ELF-1 (cell line): ENCODE measurements at regions not wholly inside any gene's neighbourhood (a gene's known extent, or its start where the extent isn't known, plus 50 kb on each side); places are given as distances from the start of the nearest gene placed in this dataset.
"Not testable (repeated sequence)": the region's sequence is repeated elsewhere in the genome, so short reads cannot be mapped to it uniquely, and the experiment has no call there.

Experiments
- DNase-seq: peaks from one replicate; pipeline ENCODE4 v3.0.0-alpha.2; 2016; ENCODE audit warnings: low read depth, low spot score

DNA sequence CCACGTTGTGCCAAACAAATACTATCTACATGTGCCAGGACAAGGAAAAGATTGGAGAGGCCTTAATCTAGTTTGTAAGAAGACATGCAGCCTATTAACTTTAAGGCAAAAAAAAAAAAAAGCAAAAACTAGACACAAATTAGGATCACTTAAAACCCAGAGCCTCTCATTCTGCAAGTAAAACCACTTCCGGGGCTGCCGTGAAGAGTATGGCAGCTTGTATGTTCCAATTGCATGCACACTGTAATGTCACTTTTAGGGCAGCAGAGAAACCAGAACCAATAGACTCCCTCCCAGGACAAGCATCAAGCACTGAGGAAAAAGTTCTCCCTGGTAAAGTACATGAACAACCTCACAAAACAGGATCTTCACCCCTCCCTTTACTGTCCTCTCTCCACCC lies 70.6 kb downstream of the RSL24D1 start:
- DNase-seq = no peak

DNA sequence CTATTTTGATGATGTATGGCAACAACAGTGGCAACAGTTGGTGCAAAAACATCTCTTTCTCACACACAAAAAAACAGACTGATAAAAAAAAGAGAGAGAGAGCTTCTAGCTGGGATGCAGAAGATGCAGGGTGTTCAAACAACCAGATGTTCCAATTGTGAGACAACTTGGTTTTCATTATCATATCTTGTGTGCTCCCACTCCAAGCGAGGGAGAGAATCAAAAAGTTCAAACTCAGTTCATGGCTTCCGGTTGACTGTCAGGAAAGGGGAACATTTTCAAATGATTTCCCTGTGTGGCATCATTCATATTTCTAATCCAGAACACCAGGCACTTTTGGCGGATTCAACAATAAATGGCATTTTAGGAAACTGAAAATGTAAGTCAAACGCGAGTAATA lies 72.1 kb downstream of the RSL24D1 start:
- DNase-seq = no peak

DNA sequence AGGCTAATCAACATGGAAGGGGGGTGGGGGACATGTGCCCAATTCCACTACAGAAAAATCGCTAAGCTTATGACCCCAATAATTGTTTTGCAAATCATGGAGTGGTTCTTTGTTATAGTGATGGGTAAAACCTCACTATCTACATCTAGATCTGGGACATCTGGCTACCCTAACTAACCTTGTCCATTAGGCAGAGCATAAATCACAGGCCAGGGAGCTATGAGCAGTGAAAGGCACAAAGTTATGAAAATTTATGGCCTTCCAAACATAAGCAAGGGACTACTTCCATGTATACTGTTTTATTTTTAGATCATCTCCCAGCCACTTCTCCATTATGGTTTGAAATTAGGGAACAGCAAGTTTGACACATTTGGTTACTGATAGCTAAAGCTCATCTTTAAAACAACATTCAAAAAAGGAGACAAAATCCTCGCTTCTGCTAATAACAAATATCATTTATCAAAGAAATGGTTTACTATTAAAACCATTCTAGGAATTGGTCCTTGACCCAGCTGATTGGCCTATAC lies 78.3 kb downstream of the RSL24D1 start:
- no peak for DNase-seq

GRCh38 chr15:55116636-55117035 lies 80.1 kb downstream of the RSL24D1 start:
- no peak for DNase-seq

GRCh38 chr15:55113736-55114135 lies 83.0 kb downstream of the RSL24D1 start:
- DNase-seq = peak; percentile 18

DNA sequence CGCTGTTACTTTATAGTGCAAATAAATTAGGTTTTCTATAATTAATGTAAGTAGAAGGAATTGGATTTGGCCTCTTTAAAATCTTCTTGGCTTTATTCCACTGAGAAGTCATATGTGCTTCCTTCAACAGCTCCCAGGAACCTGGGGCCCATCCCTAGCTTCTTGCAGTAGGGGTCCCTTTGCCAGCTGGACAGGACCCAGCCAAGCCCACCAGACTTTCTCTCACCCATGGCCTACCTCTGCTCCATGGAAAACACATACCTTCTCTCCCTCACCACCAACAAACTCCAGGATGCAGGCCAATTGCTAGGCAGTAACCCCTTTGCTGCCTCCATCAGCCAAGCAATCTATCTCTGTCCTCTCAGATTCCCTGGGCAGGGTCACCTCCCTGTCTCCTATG lies 84.0 kb downstream of the RSL24D1 start:
- DNase-seq = no peak

GRCh38 chr15:55110446-55110845 lies 86.3 kb downstream of the RSL24D1 start:
- DNase-seq = no peak

DNA sequence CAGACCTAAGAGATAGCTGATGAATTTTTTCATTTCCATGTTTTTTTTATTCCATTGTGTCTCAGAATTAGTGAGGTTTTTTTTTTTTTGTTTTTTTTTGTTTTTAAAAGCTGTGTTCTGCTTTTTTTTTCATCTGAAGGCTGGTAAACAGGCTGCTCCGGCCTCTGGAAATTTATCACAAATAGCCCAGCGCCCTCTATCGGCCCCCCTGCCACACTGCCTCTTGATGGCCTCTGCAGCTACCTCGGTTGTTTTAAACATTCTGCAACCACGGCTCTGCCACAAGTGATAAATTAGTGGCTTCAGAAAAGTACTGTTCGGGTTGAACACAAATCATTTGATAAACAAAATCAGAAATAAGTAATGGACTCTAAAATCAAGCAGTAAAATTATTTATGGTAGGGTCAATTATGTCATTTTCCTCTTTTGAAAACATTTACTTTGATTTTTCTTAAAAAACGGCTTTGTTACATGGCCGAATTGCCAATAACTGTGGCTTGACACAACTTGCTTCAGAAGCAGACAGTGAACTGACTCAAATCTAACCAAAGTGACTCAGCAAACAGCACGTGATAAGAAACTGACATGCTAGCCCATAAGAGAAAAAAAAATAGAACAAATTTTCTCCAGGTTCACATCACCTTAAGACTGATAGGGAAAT lies 87.8 kb downstream of the RSL24D1 start:
- peak; percentile 76 for DNase-seq

- no peak for DNase-seq
Measured at GRCh38 chr15:55108448-55108847, 88.3 kb downstream of the RSL24D1 start.

DNA sequence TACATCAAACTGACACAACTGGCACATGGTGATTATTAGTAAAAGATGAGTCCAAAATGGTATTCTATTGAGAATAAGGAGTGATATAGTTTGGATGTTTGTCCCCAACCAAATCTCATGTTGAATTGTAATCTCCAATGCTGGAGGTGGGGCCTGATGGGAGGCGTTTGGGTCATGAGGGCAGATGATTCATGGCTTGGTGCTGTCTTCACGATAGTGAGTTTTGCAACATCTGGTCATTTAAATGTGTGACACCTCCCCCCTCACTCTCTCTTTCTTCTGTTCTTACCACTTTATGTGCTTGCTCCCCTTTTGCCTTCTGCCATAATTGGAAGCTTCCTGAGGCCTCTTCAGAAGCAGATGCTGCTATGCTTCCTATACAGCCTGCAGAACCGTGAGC lies 90.6 kb downstream of the RSL24D1 start:
- no peak for DNase-seq

- DNase-seq = no peak
Measured at GRCh38 chr15:55094136-55094535, 102.6 kb downstream of the RSL24D1 start.

- no peak for DNase-seq
Measured at GRCh38 chr15:55088207-55088606, 108.5 kb downstream of the RSL24D1 start.

GRCh38 chr15:55084673-55085072 lies 112.1 kb downstream of the RSL24D1 start:
- DNase-seq = no peak

DNA sequence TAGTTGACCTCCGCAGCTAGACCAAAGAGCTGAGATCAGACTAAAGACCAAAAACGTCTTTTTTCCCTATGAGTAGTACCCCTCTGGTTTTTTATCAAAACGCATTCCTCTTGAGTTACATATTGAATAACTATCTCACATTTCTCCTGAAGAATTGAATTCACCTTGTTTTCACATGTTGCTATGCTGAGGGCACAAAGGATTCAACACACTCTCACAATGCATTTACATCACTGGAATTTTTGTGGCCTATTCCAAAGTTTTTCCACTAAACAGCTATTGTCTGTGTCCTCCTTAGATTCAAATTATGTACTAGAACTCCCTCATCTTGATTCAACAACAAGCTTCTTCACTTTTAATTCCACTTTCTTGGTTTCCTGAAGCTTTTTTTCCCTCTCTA lies 112.5 kb downstream of the RSL24D1 start:
- no peak for DNase-seq

DNA sequence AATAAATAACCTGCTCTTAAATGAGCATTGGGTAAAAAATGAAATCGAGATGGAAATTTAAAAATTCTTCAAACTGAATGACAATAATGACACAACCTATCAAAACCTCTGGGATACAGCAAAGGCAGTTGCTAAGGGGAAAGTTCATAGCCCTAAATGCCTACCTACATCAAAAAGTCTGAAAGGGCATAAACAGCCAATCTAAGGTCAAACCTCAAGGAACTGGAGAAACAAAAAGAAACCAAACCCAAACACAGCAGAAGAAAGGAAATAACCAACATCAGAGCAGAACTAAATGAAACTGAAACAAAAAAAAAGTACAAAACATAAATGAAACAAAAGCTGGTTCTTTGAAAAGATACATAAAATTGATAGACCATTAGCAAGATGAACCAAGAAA lies 119.7 kb downstream of the RSL24D1 start:
- not testable (repeated sequence) for DNase-seq

DNA sequence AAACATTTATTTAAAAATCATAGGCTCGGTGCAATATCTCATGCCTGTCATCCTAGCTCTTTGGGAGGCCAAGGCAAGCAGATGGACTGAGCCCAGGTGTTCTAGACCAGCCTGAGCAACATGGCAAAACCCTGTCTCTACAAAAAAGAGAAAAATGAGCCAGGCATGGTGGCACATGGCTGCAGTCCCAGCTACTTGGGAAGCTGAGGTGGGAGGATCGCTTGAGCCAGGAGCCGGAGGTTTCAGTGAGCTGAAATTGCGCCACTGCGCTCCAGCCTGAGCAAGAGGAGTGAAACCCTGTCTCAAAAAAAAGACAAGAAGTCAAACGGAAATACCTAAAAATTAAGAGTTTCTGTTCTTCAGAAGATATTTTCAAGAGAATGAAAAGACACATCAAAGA lies 122.3 kb downstream of the RSL24D1 start:
- DNase-seq = no peak

DNA sequence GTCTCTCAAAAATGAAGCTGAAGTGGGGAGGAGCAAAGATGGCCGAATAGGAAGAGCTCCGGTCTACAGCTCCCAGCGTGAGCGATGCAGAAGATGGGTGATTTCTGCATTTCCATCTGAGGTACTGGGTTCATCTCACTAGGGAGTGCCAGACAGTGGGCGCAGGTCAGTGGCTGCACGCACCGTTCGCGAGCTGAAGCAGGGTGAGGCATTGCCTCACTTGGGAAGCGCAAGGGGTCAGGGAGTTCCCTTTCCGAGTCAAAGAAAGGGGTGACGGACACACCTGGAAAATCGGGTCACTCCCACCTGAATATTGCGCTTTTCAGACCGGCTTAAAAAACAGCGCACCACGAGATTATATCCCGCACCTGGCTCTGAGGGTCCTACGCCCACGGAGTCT lies 132.8 kb downstream of the RSL24D1 start:
- DNase-seq = not testable (repeated sequence)

GRCh38 chr15:55060836-55061235 lies 135.9 kb downstream of the RSL24D1 start:
- DNase-seq = no peak

DNA sequence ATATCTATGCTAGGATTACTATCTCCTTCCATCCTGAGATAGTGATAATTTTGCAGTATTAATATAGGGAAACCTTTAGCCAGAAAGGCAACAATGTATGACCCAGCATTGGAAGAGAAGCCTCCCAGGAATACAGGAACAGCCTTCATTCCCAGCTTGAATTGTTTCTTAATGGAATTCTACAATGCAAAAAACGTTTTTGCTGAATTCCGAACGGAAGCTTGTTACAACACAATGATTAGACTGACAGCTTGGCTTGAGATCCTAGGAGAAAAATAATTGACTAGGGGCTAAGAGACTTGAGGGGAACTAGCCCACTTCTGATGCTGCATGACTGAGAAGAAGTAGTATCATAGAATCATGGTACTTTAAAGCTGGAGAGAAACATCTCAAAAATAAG lies 140.2 kb downstream of the RSL24D1 start:
- no peak for DNase-seq

GRCh38 chr15:55044162-55044561 lies 152.6 kb downstream of the RSL24D1 start:
- DNase-seq = no peak

DNA sequence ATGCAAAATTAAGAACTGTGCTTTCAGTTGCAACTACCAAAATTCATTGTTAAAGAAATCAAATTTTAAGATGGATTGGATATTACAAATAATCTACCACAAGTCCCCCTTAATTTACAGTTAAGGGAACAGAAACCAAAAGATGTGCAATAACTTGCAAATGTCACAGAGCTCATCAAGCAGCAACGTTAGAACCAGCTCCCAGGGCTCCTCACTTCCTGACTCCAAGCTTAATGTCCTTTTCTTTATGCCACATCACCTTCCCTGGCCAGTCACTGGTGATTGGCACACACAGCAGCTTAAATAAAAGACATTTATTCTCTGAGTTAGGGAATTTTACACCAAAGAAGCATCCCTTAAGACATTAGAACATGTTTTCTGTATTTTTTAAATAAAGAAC lies 159.7 kb downstream of the RSL24D1 start:
- no peak for DNase-seq

DNA sequence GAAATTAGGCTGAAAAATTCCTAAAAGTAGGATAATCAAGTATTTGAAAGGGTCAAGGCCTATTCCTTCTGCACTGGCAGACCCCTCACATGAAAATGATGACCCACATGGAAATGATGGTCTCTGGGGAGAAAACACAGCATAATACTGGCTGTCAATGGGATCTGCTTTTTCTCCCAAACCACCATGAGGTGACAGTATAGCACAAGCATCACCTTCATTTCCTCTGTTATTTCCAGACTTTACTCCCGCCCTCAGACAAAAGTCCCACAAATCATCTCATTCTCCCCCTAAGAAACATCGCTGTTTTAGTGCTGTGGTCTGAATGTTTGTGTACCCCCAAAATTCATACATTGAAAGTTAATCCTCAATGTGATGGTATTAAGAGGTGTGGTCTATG lies 161.0 kb downstream of the RSL24D1 start:
- no peak for DNase-seq

GRCh38 chr15:55033574-55033973 lies 163.2 kb downstream of the RSL24D1 start:
- DNase-seq = no peak

- DNase-seq = no peak
Measured at GRCh38 chr15:55031727-55032126, 165.0 kb downstream of the RSL24D1 start.
